Activated naive CD4-positive, alpha-beta T cell treated with anti-CD3 and anti-CD28 coated beads for 36 hours (primary cell): ENCODE measurements at regions not wholly inside any gene's neighbourhood (a gene's known extent, or its start where the extent isn't known, plus 50 kb on each side); places are given as distances from the start of the nearest gene placed in this dataset.

Source experiments
- CTCF ChIA-PET: fragments of 350-600 bp; sonication (Branson Sonifier 250); formaldehyde crosslinking; loops from one replicate; lab custom pipeline; 2021; ENCODE audit warnings: antibody characterized with exemption; lab: Charles Lee
- DNase-seq: peaks from one replicate; pipeline ENCODE4 v3.0.0-alpha.2; 2020
- H3K27ac Mint-ChIP-seq: one replicate; pipeline ENCODE4 v1.8.0; 2021; ENCODE audit warnings: mild to moderate bottlenecking, mixed read lengths
- H3K27me3 Mint-ChIP-seq: one replicate; pipeline ENCODE4 v1.8.0; 2021; ENCODE audit warnings: low read depth, mixed read lengths
- H3K36me3 Mint-ChIP-seq: one replicate; pipeline ENCODE4 v1.8.0; 2021; ENCODE audit warnings: low read depth, mixed read lengths
- H3K4me1 Mint-ChIP-seq: one replicate; pipeline ENCODE4 v1.8.0; 2021; ENCODE audit warnings: low read depth, mixed read lengths
- H3K4me3 Mint-ChIP-seq: one replicate; pipeline ENCODE4 v1.8.0; 2021; ENCODE audit warnings: mild to moderate bottlenecking, moderate library complexity, mixed read lengths
- H3K9me3 Mint-ChIP-seq: one replicate; pipeline ENCODE4 v1.8.0; 2021; ENCODE audit warnings: mixed read lengths
- intact Hi-C: fragments of 100-400 bp; cut with micrococcal nuclease; formaldehyde crosslinking; loops from one replicate; pipeline ENCODE4 v1.15.1; 2023

- no peak overlapping the region for H3K4me3 Mint-ChIP-seq
- H3K27ac Mint-ChIP-seq: no peak overlapping the region
- CTCF ChIA-PET: no interaction called here
- no peaks in the 10 kb centered on the region for H3K4me1 Mint-ChIP-seq
- no peaks in the 10 kb centered on the region for H3K9me3 Mint-ChIP-seq
- intact Hi-C loops: no loop called here
- H3K27me3 Mint-ChIP-seq: no peaks in the 10 kb centered on the region
- no peaks in the 10 kb centered on the region for H3K36me3 Mint-ChIP-seq
- no peak for DNase-seq
These were observed 383.3 kb upstream of the RPS23 start for GRCh38 chr5:82661462-82661861.

GRCh38 chr5:82659115-82659514, 381.0 kb upstream of the RPS23 start:
- intact Hi-C loops: no loop called here
- H3K27ac Mint-ChIP-seq: no peak overlapping the region
- no peaks in the 10 kb centered on the region for H3K36me3 Mint-ChIP-seq
- H3K4me1 Mint-ChIP-seq: no peaks in the 10 kb centered on the region
- no peaks in the 10 kb centered on the region for H3K9me3 Mint-ChIP-seq
- H3K4me3 Mint-ChIP-seq: no peak overlapping the region
- CTCF ChIA-PET: no interaction called here
- H3K27me3 Mint-ChIP-seq: peaks cover 9% of the 10 kb centered on the region
- no peak for DNase-seq

GRCh38 chr5:82657033-82657699, 379.0 kb upstream of the RPS23 start:
- Mint-ChIP-seq H3K4me1 (no peaks in the 10 kb centered on the region), H3K27me3 (peaks cover 11% of the 10 kb centered on the region), H3K9me3 (no peaks in the 10 kb centered on the region), H3K36me3 (no peaks in the 10 kb centered on the region), H3K4me3 (no peak overlapping the region), H3K27ac (no peak overlapping the region)
- intact Hi-C loops: no loop called here
- no peak for DNase-seq
- CTCF ChIA-PET: interaction anchor here (0.6 kb wide), 1 partner anchor 782 kb away, joined by 3 read pairs; no protein-coding TSS in a partner anchor

GRCh38 chr5:82656341-82656761, 378.2 kb upstream of the RPS23 start:
- Mint-ChIP-seq H3K36me3 (no peaks in the 10 kb centered on the region), H3K27me3 (peaks cover 11% of the 10 kb centered on the region), H3K4me3 (no peak overlapping the region), H3K4me1 (no peaks in the 10 kb centered on the region), H3K27ac (no peak overlapping the region), H3K9me3 (no peaks in the 10 kb centered on the region)
- CTCF ChIA-PET: no interaction called here
- intact Hi-C loops: no loop called here
- DNase-seq: no peak

- Mint-ChIP-seq H3K27ac (no peak overlapping the region), H3K4me1 (no peaks in the 10 kb centered on the region), H3K9me3 (no peaks in the 10 kb centered on the region), H3K4me3 (no peak overlapping the region), H3K27me3 (peaks cover 11% of the 10 kb centered on the region), H3K36me3 (no peaks in the 10 kb centered on the region)
- CTCF ChIA-PET: interaction anchor here (1.2 kb wide), 1 partner anchor 13 kb away, joined by 5 read pairs; no protein-coding TSS in a partner anchor
- DNase-seq: no peak
- intact Hi-C loops: no loop called here
These were observed 376.9 kb upstream of the RPS23 start for GRCh38 chr5:82655078-82655477.

- Mint-ChIP-seq H3K36me3 (no peaks in the 10 kb centered on the region), H3K9me3 (no peaks in the 10 kb centered on the region), H3K4me1 (no peaks in the 10 kb centered on the region), H3K27me3 (peaks cover 6% of the 10 kb centered on the region), H3K4me3 (no peak overlapping the region), H3K27ac (no peak overlapping the region)
- CTCF ChIA-PET: no interaction called here
- intact Hi-C loops: no loop called here
- DNase-seq: no peak
These were observed 371.8 kb upstream of the RPS23 start for GRCh38 chr5:82649943-82650342.

- intact Hi-C loops: no loop called here
- no peak for DNase-seq
- Mint-ChIP-seq H3K27ac (no peak overlapping the region), H3K4me3 (no peak overlapping the region), H3K27me3 (no peaks in the 10 kb centered on the region), H3K9me3 (no peaks in the 10 kb centered on the region), H3K4me1 (no peaks in the 10 kb centered on the region), H3K36me3 (no peaks in the 10 kb centered on the region)
- CTCF ChIA-PET: no interaction called here
These were observed 366.6 kb upstream of the RPS23 start for GRCh38 chr5:82644766-82645165.

- no peak for DNase-seq
- Mint-ChIP-seq H3K4me3 (no peak overlapping the region), H3K36me3 (no peaks in the 10 kb centered on the region), H3K27me3 (no peaks in the 10 kb centered on the region), H3K27ac (no peak overlapping the region), H3K4me1 (no peaks in the 10 kb centered on the region), H3K9me3 (no peaks in the 10 kb centered on the region)
- intact Hi-C loops: no loop called here
- CTCF ChIA-PET: no interaction called here
These were observed 366.1 kb upstream of the RPS23 start for GRCh38 chr5:82644229-82644628.

- CTCF ChIA-PET: interaction anchor here (0.6 to 1.6 kb wide), 8 partner anchors 13 to 996 kb away, joined by 3 to 8 read pairs (median 4); no protein-coding TSS in a partner anchor
- DNase-seq: no peak
- intact Hi-C loops: no loop called here
- no peaks in the 10 kb centered on the region for H3K4me1 Mint-ChIP-seq
- H3K27ac Mint-ChIP-seq: no peak overlapping the region
- H3K27me3 Mint-ChIP-seq: no peaks in the 10 kb centered on the region
- H3K36me3 Mint-ChIP-seq: no peaks in the 10 kb centered on the region
- no peaks in the 10 kb centered on the region for H3K9me3 Mint-ChIP-seq
- no peak overlapping the region for H3K4me3 Mint-ChIP-seq
These were observed 364.2 kb upstream of the RPS23 start for GRCh38 chr5:82642313-82642712.

GRCh38 chr5:82641331-82642003, 363.3 kb upstream of the RPS23 start:
- H3K4me1 Mint-ChIP-seq: no peaks in the 10 kb centered on the region
- no peaks in the 10 kb centered on the region for H3K36me3 Mint-ChIP-seq
- peak; percentile 34 for DNase-seq
- no peak overlapping the region for H3K4me3 Mint-ChIP-seq
- intact Hi-C loops: loop anchor here (1.0 to 2.0 kb wide), 6 partner anchors 152 to 923 kb away; no protein-coding TSS in a partner anchor
- H3K27me3 Mint-ChIP-seq: no peaks in the 10 kb centered on the region
- H3K27ac Mint-ChIP-seq: no peak overlapping the region
- CTCF ChIA-PET: interaction anchor here (0.6 to 1.6 kb wide), 15 partner anchors 14 to 885 kb away, joined by 3 to 8 read pairs (median 3); no protein-coding TSS in a partner anchor
- H3K9me3 Mint-ChIP-seq: no peaks in the 10 kb centered on the region

GRCh38 chr5:82640916-82641315, 362.8 kb upstream of the RPS23 start:
- Mint-ChIP-seq H3K27ac (no peak overlapping the region), H3K9me3 (no peaks in the 10 kb centered on the region), H3K27me3 (no peaks in the 10 kb centered on the region), H3K4me1 (no peaks in the 10 kb centered on the region), H3K36me3 (no peaks in the 10 kb centered on the region), H3K4me3 (no peak overlapping the region)
- DNase-seq: no peak
- intact Hi-C loops: loop anchor here (1.0 to 2.0 kb wide), 6 partner anchors 152 to 923 kb away; no protein-coding TSS in a partner anchor
- CTCF ChIA-PET: interaction anchor here (0.6 to 1.6 kb wide), 9 partner anchors 14 to 786 kb away, joined by 3 to 8 read pairs (median 5); no protein-coding TSS in a partner anchor

- no peaks in the 10 kb centered on the region for H3K36me3 Mint-ChIP-seq
- no peaks in the 10 kb centered on the region for H3K9me3 Mint-ChIP-seq
- DNase-seq: no peak
- CTCF ChIA-PET: interaction anchor here (1.1 to 1.2 kb wide), 2 partner anchors 290 to 790 kb away, joined by 3 read pairs; no protein-coding TSS in a partner anchor
- intact Hi-C loops: loop anchor here (2.0 kb wide), 1 partner anchor 327 kb away; no protein-coding TSS in a partner anchor
- H3K4me3 Mint-ChIP-seq: no peak overlapping the region
- H3K27me3 Mint-ChIP-seq: no peaks in the 10 kb centered on the region
- H3K27ac Mint-ChIP-seq: no peak overlapping the region
- H3K4me1 Mint-ChIP-seq: no peaks in the 10 kb centered on the region
These were observed 361.4 kb upstream of the RPS23 start for GRCh38 chr5:82639393-82640144.
